ENCODE measurements at regions not wholly inside any gene's neighbourhood (a gene's known extent, or its start where the extent isn't known, plus 50 kb on each side); places are given as distances from the start of the nearest gene placed in this dataset.

DNA sequence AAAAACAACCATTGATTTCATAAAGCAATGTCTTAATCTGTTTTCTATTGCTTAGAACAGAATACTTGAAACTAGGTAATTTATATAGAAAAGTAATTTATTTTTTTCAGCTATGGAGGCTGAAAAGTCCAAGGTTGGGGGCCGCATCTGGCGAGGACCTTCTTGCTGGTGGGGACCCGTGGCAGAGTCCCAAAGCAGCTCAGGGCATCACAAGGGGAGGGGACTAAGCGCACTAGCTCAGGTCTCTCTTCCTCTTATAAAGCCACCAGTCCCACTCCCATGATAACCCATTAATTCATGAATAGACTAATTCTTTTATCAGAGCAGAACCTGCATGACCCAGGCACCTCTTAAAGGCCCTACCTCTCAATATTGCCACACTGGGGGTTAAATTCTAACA, 87.2 kb upstream of the KLF13 start:
- H3K27me3 ChIP-seq = no peaks in the 10 kb centered on the region
- no peaks in the 10 kb centered on the region for H3K9me3 ChIP-seq
- TF ChIP-seq, protein P1, sequence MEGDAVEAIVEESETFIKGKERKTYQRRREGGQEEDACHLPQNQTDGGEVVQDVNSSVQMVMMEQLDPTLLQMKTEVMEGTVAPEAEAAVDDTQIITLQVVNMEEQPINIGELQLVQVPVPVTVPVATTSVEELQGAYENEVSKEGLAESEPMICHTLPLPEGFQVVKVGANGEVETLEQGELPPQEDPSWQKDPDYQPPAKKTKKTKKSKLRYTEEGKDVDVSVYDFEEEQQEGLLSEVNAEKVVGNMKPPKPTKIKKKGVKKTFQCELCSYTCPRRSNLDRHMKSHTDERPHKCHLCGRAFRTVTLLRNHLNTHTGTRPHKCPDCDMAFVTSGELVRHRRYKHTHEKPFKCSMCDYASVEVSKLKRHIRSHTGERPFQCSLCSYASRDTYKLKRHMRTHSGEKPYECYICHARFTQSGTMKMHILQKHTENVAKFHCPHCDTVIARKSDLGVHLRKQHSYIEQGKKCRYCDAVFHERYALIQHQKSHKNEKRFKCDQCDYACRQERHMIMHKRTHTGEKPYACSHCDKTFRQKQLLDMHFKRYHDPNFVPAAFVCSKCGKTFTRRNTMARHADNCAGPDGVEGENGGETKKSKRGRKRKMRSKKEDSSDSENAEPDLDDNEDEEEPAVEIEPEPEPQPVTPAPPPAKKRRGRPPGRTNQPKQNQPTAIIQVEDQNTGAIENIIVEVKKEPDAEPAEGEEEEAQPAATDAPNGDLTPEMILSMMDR (IDR thresholded peaks at IDR 0.05) = no peak
- H3K4me1 ChIP-seq (ENCODE audit: control insufficient read depth in 1 of 2, insufficient read depth in 1 of 2, low read depth in 1 of 2, low read length in 1 of 2) = peaks cover 13 to 18% of the 10 kb centered on the region in 2 experiments
- H3K4me3 ChIP-seq (ENCODE audit: low read depth in 1 of 2, low read length in 1 of 2) = no peak overlapping the region
- no peaks in the 10 kb centered on the region for H3K36me3 ChIP-seq
- H3K27ac ChIP-seq = peak overlapping the region; percentile 75

DNA sequence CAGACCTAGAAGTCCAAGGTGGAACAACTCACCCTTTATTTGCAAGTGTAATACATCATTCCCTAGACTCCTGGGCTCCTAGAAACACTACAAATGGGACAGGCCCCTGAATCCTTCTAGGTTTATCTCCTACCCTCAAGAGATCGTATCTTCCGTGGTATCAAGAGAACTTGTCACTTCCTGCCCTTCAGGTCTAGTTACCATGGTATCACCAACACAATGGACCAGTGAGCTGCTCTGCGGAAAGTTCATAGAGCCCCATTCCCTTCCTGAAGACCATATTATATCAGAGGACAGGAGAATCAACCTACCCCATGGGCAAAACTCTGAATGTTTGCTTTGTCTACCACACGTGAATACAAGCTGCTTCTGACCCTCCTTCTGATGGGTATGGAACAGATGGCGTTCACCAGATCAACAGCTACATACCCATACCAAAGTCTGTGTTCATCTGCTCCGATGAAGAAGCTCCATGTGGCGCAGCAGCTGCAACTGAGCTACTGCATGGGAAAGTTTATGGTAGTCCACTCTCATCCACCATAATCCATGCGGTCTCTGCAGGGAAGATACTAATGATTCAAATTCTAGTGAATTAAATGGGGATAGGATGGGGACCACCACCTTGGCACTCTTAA, 84.6 kb upstream of the KLF13 start:
- peaks cover 13 to 18% of the 10 kb centered on the region in 2 experiments for H3K4me1 ChIP-seq (ENCODE audit: control insufficient read depth in 1 of 2, insufficient read depth in 1 of 2, low read depth in 1 of 2, low read length in 1 of 2)
- H3K36me3 ChIP-seq = no peaks in the 10 kb centered on the region
- TF ChIP-seq, protein P1 (IDR thresholded peaks at IDR 0.05) = no peak
- no peaks in the 10 kb centered on the region for H3K9me3 ChIP-seq
- no peak overlapping the region for H3K4me3 ChIP-seq (ENCODE audit: low read depth in 1 of 2, low read length in 1 of 2)
- H3K27me3 ChIP-seq = no peaks in the 10 kb centered on the region
- H3K27ac ChIP-seq = no peak overlapping the region

DNA sequence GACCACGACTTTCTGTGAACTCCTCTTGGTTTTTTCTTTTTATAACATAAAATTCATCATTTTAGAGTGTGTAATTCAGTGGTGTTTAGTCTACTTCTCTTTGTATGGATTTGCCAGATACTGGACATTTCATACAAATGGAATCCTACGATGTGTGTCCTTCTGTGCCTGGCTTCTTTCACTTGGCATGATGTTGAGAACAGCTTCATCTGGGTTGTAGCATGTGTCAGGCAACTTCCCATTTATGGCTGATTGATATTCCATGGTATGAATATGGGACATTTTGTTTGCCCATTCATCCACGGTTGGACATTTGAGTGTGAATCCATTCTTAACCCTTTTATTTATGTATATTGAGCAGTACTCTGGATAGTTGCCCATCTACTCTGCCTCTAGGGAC, 82.7 kb upstream of the KLF13 start:
- no peaks in the 10 kb centered on the region for H3K9me3 ChIP-seq
- H3K36me3 ChIP-seq = no peaks in the 10 kb centered on the region
- no peak overlapping the region for H3K27ac ChIP-seq
- H3K4me3 ChIP-seq (ENCODE audit: low read depth in 1 of 2, low read length in 1 of 2) = no peak overlapping the region
- no peaks in the 10 kb centered on the region for H3K27me3 ChIP-seq
- H3K4me1 ChIP-seq (ENCODE audit: control insufficient read depth in 1 of 2, insufficient read depth in 1 of 2, low read depth in 1 of 2, low read length in 1 of 2) = peaks cover 10% of the 10 kb centered on the region in 2 experiments
- TF ChIP-seq, protein P1 (IDR thresholded peaks at IDR 0.05) = no peak

DNA sequence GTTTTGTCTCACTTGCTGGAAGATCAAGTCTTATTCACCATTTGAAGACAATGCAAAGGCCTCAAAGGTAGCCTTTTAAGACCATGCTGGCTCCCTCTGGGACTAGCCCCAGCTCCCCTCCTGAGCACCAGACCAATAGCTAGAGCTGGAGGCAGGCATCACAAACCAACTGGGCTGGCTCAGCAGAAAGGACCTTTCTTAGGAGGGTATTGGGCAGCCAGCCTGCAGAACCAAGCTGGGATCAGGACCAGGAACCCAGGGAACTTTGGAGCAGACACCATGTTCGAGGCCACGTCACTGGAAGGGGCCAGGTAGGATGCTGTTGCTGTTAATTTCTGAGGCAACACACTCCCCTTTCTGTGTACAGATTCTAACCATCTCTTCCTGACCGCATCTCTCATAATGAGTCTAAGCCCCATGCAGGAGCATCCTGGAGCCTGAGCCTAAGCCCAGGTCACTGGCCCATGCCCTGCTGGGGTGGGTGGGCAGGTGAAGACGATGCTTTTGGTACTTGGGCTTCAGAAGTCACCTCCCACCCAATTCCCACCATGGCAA, 81.4 kb upstream of the KLF13 start:
- Histone ChIP-seq H3K9me3 (no peaks in the 10 kb centered on the region), H3K27me3 (no peaks in the 10 kb centered on the region)

DNA sequence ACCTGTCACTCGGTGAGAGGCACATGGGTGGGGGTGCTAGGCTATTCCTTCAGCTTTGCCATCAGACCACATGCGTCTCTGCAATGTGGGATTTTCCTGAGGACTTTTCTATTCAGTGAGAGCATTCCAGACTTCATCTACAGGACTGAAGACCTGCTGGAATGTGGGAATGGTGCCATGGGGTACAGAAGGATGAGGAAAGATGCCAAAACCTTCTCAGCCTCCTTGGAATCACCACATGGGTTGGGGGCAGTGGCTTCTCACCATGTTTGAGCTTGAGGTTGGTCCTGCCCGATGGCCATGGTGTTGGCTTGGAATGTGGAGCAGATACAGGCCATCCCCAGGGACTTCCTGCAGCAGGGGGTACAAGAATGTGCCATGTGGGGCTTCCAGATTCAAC, 80.9 kb upstream of the KLF13 start:
- no peaks in the 10 kb centered on the region for H3K27me3 ChIP-seq
- no peak overlapping the region for H3K27ac ChIP-seq
- H3K36me3 ChIP-seq = no peaks in the 10 kb centered on the region
- H3K4me1 ChIP-seq (ENCODE audit: control insufficient read depth in 1 of 2, insufficient read depth in 1 of 2, low read depth in 1 of 2, low read length in 1 of 2) = no peaks in the 10 kb centered on the region
- TF ChIP-seq, protein P1 (IDR thresholded peaks at IDR 0.05) = no peak
- H3K4me3 ChIP-seq (ENCODE audit: low read depth in 1 of 2, low read length in 1 of 2) = no peak overlapping the region
- H3K9me3 ChIP-seq = no peaks in the 10 kb centered on the region

More for the DNA sequence above, 81.4 kb upstream of the KLF13 start:
- Histone ChIP-seq H3K4me3 (ENCODE audit: low read depth in 1 of 2, low read length in 1 of 2) (no peak overlapping the region), H3K36me3 (no peaks in the 10 kb centered on the region), H3K27ac (no peak overlapping the region), H3K4me1 (ENCODE audit: control insufficient read depth in 1 of 2, insufficient read depth in 1 of 2, low read depth in 1 of 2, low read length in 1 of 2) (no peaks in the 10 kb centered on the region)
- TF ChIP-seq, protein P1 (IDR thresholded peaks at IDR 0.05) = no peak

Data from neutrophil (primary cell).